Endothelial cell of umbilical vein (primary cell): ENCODE measurements at regions not wholly inside any gene's neighbourhood (a gene's known extent, or its start where the extent isn't known, plus 50 kb on each side); places are given as distances from the start of the nearest gene placed in this dataset.

Experiments used
- BruUV-seq: library from RNA; stranded (reverse); fragments of 400-500 nt; replicated peaks from 2 replicates; lab custom pipeline; 2021; lab: Mats Ljungman, UMichigan
- CTCF ChIA-PET: fragments of 300-600, 350-600 bp; sonication (Branson Sonifier 250); formaldehyde crosslinking; loops from one replicate; lab custom pipeline; 2021; ENCODE audit warnings: antibody characterized with exemption, inconsistent platforms; lab: Charles Lee
- POLR2A ChIA-PET: fragments of 300-600, 350-600 bp; sonication (Branson Sonifier 250); formaldehyde crosslinking; loops from one replicate; lab custom pipeline; 2021; ENCODE audit warnings: antibody characterized with exemption, inconsistent platforms; lab: Charles Lee
- DNase-seq: peaks from one replicate; pipeline ENCODE4 v3.0.0-alpha.2; 2011; ENCODE audit warnings: low read depth, low spot score
- FAIRE-seq: peaks from 2 replicates; lab custom pipeline; 2011; peaks lifted over from hg19 to GRCh38; lab: Jason Lieb, UNC
- H2AFZ ChIP-seq: 2 replicates; pipeline ENCODE4 v1.6.0; 2012; ENCODE audit warnings: low read depth, low read length, control low read depth, inconsistent platforms
- H3K27ac ChIP-seq: 2 replicates; pipeline ENCODE4 v1.5.1; 2011; ENCODE audit warnings: low read depth, mild to moderate bottlenecking, control low read depth, low read length, moderate library complexity; ENCODE audit not compliant: insufficient read depth
- H3K27me3 ChIP-seq, 2 experiments: 2 replicates each; pipeline versions ENCODE4 v1.6.0 to v1.6.1; 2011; ENCODE audit warnings: low read length in 2 of 2, mixed read lengths in 1 of 2; ENCODE audit not compliant: control insufficient read depth in 2 of 2, insufficient read depth in 2 of 2
- H3K36me3 ChIP-seq, 2 experiments: 2 replicates in 1 of 2; 3 replicates in 1 of 2; pipeline ENCODE4 v1.5.1; 2011; ENCODE audit warnings: low read length in 2 of 2, mild to moderate bottlenecking in 1 of 2, moderate library complexity in 1 of 2; ENCODE audit not compliant: control insufficient read depth in 2 of 2, insufficient read depth in 2 of 2; ENCODE audit errors: extremely low read depth in 1 of 2
- H3K4me1 ChIP-seq: 3 replicates; pipeline ENCODE4 v1.5.1; 2011; ENCODE audit warnings: mild to moderate bottlenecking, low read length; ENCODE audit not compliant: control insufficient read depth, insufficient read depth; ENCODE audit errors: extremely low read depth
- H3K4me2 ChIP-seq: 2 replicates; pipeline ENCODE4 v1.6.1; 2011; ENCODE audit warnings: low read length, control low read depth, mixed read lengths; ENCODE audit not compliant: insufficient read depth
- H3K4me3 ChIP-seq, 3 experiments: fragments of 200-600 bp in 1 of 3; sonication (generic), shearing (Covaris generic) in 1 of 3; replicated peaks in 1 of 3; 2 replicates each; pipeline ENCODE4 v1.5.1; 2011 to 2016; ENCODE audit warnings: control low read depth in 3 of 3, low read length in 3 of 3, mild to moderate bottlenecking in 2 of 3, inconsistent platforms in 1 of 3, low read depth in 1 of 3, moderate library complexity in 1 of 3; ENCODE audit not compliant: insufficient read depth in 1 of 3
- H3K79me2 ChIP-seq: 2 replicates; pipeline ENCODE4 v1.6.0; 2012; ENCODE audit warnings: low read length, inconsistent platforms; ENCODE audit not compliant: control insufficient read depth, insufficient read depth
- H3K9ac ChIP-seq: replicated peaks from 2 replicates; pipeline ENCODE3; 2011; ENCODE audit warnings: low read length, control low read depth; ENCODE audit not compliant: insufficient read depth; ENCODE audit errors: extremely low read depth
- H3K9me1 ChIP-seq: replicated peaks from 3 replicates; pipeline ENCODE4 v1.6.0; 2011; ENCODE audit warnings: mild to moderate bottlenecking, low read length; ENCODE audit not compliant: control insufficient read depth, insufficient read depth; ENCODE audit errors: extremely low read depth
- H3K9me3 ChIP-seq: replicated peaks from 2 replicates; pipeline ENCODE4 v1.5.1; 2012; ENCODE audit warnings: low read length, inconsistent platforms; ENCODE audit not compliant: control insufficient read depth, insufficient read depth
- H4K20me1 ChIP-seq: replicated peaks from 2 replicates; pipeline ENCODE3; 2011; ENCODE audit warnings: mild to moderate bottlenecking, low read length; ENCODE audit not compliant: control insufficient read depth, insufficient read depth; ENCODE audit errors: extremely low read depth
- CTCF ChIP-seq, 2 donors: IDR thresholded peaks; 1 replicate in 1 of 2; 2 replicates in 1 of 2; pipeline ENCODE4 v1.5.1; 2011; ENCODE audit warnings: low read length in 2 of 2, mild to moderate bottlenecking in 2 of 2, moderate library complexity in 2 of 2, control low read depth in 1 of 2, inconsistent platforms in 1 of 2, low read depth in 1 of 2; ENCODE audit not compliant: insufficient read depth in 1 of 2; ENCODE audit errors: extremely low read depth in 1 of 2
- EZH2 ChIP-seq: IDR thresholded peaks from 2 replicates; pipeline ENCODE4 v1.6.1; 2012; ENCODE audit warnings: borderline replicate concordance, low read depth, mild to moderate bottlenecking, moderate library complexity, low read length, inconsistent platforms; ENCODE audit not compliant: severe bottlenecking
- GATA2 ChIP-seq: IDR thresholded peaks from 2 replicates; pipeline ENCODE4 v1.7.0; 2011; ENCODE audit warnings: low read depth, mild to moderate bottlenecking, moderate library complexity, mixed read lengths, low read length; ENCODE audit not compliant: insufficient read length, insufficient read depth
- JUN ChIP-seq: IDR thresholded peaks from 2 replicates; pipeline ENCODE4 v1.6.1; 2011; ENCODE audit warnings: borderline replicate concordance, low read depth; ENCODE audit not compliant: insufficient read length, insufficient read depth
- MAX ChIP-seq: IDR thresholded peaks from 2 replicates; pipeline ENCODE4 v1.6.1; 2011; ENCODE audit not compliant: insufficient read depth, insufficient read length
- MYC ChIP-seq: IDR thresholded peaks from one replicate; pipeline ENCODE4 v1.6.1; 2011; ENCODE audit warnings: mild to moderate bottlenecking, low read depth, low read length
- POLR2A ChIP-seq: IDR thresholded peaks from 2 replicates; pipeline ENCODE4 v1.6.1; 2012; ENCODE audit warnings: low read depth, mild to moderate bottlenecking, control low read depth, low read length
- POLR2AphosphoS5 ChIP-seq: IDR thresholded peaks from 2 replicates; pipeline ENCODE4 v1.6.1; 2012; ENCODE audit warnings: low read depth, mild to moderate bottlenecking, control low read depth, low read length, moderate library complexity; ENCODE audit not compliant: insufficient read depth
- dilution Hi-C: fragments of 300-500 bp; cut with MboI; formaldehyde crosslinking; loops from one replicate; pipeline ENCODE4 v1.15.0; 2019; ENCODE audit warnings: low sequenced_read_pairs; ENCODE audit not compliant: extremely low pct_ligation_motif_present
- intact Hi-C: fragments of 100-400 bp; cut with micrococcal nuclease; formaldehyde crosslinking; loops from one replicate; pipeline ENCODE4 v1.10.0; 2022

GRCh38 chr15:72907733-72908132, 124.2 kb upstream of the ADPGK start:
- dilution Hi-C loops (no loop called here), intact Hi-C loops (no loop called here)
- Histone ChIP-seq H3K79me2 (no peaks in the 10 kb centered on the region), H3K4me3 (no peak overlapping the region), H3K4me1 (no peaks in the 10 kb centered on the region), H3K36me3 (no peaks in the 10 kb centered on the region), H3K9me1 (no peaks in the 10 kb centered on the region), H4K20me1 (no peaks in the 10 kb centered on the region), H3K27me3 (peaks cover 0 to 4% of the 10 kb centered on the region in 2 experiments), H2AFZ (no peak overlapping the region), H3K9ac (no peak overlapping the region), H3K27ac (no peak overlapping the region), H3K9me3 (no peaks in the 10 kb centered on the region), H3K4me2 (no peak overlapping the region)
- FAIRE-seq (no peak), DNase-seq (no peak)
- TF ChIP-seq MYC, result no peak
- TF ChIP-seq GATA2, result no peak
- no peak for TF ChIP-seq EZH2
- TF ChIP-seq MAX, result no peak
- TF ChIP-seq POLR2AphosphoS5, result no peak
- no peak for TF ChIP-seq POLR2A
- TF ChIP-seq CTCF (IDR thresholded peaks at IDR 0.05; ENCODE audit: extremely low read depth in 1 of 2, insufficient read depth in 1 of 2, low read depth in 1 of 2, low read length in 2 of 2), result no peak
- ChIA-PET CTCF (no interaction called here), POLR2A (no interaction called here)
- no TSS peak for BruUV-seq

GRCh38 chr15:72902919-72903260, 119.3 kb upstream of the ADPGK start:
- H3K27ac ChIP-seq, result no peak overlapping the region
- no peaks in the 10 kb centered on the region for H3K4me1 ChIP-seq
- ChIA-PET POLR2A (no interaction called here), CTCF (no interaction called here)
- dilution Hi-C loops, result no loop called here
- H3K79me2 ChIP-seq, result no peaks in the 10 kb centered on the region
- intact Hi-C loops, result no loop called here
- H3K9me1 ChIP-seq, result no peaks in the 10 kb centered on the region
- no TSS peak for BruUV-seq
- H3K9me3 ChIP-seq, result no peaks in the 10 kb centered on the region
- no peaks in the 10 kb centered on the region for H3K27me3 ChIP-seq
- H4K20me1 ChIP-seq, result no peaks in the 10 kb centered on the region
- DNase-seq (no peak), FAIRE-seq (no peak)
- no peak for TF ChIP-seq JUN
- TF ChIP-seq CTCF (IDR thresholded peaks at IDR 0.05; ENCODE audit: extremely low read depth in 1 of 2, insufficient read depth in 1 of 2, low read depth in 1 of 2, low read length in 2 of 2), result no peak
- TF ChIP-seq MYC, result no peak
- no peak overlapping the region for H2AFZ ChIP-seq
- no peak overlapping the region for H3K4me3 ChIP-seq
- H3K36me3 ChIP-seq, result no peaks in the 10 kb centered on the region
- H3K9ac ChIP-seq, result no peak overlapping the region
- no peak overlapping the region for H3K4me2 ChIP-seq
